GM18868 (cell line): ENCODE measurements at regions not wholly inside any gene's neighbourhood (a gene's known extent, or its start where the extent isn't known, plus 50 kb on each side); places are given as distances from the start of the nearest gene placed in this dataset.

ENCODE experiments used
- ATAC-seq: cut with Tn5 transposase; IDR thresholded peaks from one replicate; pipeline ENCODE4 v1.9.1; 2021; ENCODE audit warnings: mild to moderate bottlenecking, moderate library complexity; ENCODE audit not compliant: unreplicated experiment

- no peak for ATAC-seq
Measured at GRCh38 chr2:235300368-235301201, 193.3 kb upstream of the AGAP1 start.

DNA sequence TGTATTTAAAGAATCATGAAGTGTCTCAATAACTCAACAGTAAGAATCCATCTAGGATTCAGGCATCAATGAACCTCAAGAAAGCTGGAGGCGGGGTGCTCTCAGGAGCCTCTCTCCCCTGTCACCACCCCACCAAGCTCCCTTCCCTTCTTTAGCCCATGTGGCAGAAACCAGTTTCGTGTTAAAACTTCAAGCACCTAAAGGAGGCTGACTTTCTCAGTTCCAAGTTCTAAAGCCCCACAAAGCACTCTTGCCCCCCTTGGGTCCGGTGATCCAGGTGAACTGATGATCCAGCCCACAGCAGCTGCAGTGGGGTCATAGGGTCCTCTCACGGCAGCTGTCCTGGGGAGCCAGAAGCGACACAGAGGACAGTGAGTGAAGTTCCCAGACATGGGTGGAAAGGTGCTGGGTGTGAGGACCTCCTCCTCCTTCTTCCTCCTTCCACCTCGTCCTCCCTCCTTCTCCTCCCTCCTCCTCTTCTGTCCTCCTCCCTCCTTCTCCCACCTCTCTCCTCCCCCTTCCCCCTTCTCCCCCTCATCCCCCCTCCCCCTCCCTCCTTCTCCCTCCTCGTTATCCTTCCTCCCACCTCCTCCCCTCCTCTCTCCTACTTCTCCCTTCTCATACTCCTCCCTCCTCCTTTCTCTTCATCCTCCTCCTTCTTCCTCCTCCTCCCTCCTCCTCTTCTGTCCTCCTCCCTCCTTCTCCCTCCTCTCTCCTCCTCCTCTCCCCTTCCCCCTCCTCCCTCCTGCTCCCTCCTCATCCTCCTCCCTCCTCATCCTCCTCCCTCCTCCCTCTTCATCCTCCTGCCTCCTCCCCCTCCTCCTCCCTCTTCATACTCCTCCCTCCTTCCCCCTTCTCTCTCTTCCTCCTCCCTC is 192.4 kb upstream of the AGAP1 start:
- ATAC-seq: no peak

- no peak for ATAC-seq
Measured at GRCh38 chr2:235302263-235302662, 191.6 kb upstream of the AGAP1 start.

DNA sequence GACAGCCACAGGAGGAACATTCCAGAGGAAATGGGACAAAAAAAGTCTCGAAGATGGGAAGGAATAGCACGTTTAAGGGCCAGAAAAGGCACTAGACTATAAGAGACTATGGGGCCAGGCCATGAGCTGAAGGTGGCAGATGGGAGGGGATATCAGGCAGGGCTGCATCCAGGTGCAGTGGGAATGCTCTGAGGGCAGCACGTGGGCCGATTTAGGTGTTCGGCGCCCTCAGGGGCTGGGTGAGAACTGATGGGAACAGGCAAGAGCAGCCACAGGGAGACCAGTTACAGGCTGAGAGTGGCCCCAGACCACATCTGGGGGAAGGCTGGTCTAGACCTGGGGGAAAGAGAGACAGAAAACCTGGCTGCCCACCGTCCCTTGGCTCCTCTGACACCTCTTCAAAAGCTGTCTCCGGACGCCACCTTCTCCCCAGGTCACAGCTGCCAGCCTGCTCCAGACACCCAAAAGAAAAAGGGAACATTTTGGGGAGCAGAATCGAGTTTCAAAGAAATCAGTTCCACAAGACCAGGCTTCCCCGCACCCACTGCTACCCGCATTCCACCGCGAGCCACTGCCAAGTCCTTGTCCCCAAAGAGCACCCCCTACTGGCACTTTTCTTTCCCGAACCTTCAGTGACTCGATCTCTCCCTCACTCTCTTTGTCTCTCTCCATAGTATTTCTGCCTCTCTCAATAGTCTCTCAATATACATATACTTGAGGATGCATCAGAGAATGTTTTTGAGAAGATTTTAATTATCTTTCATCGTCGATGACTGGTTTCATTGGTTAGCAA is 190.1 kb upstream of the AGAP1 start:
- no peak for ATAC-seq

GRCh38 chr2:235305678-235306077 is 188.2 kb upstream of the AGAP1 start:
- ATAC-seq: no peak

DNA sequence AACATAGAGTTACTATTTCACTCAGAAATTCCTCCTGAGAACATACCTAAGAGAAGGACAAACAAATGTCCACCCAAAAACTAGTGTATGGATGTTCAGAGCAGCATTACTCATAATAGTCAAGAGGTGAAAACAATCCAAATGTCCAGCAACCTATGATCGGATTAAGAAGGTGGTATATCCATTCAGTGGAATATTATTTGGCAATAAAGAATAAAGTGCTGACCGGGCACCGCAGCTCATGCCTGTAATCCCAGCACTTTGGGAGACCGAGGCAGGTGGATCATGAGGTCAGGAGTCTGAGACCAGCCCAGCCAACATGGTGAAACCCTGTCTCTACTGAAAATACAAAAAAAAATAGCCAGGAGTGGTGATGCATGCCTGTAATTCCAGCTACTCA is 182.8 kb upstream of the AGAP1 start:
- ATAC-seq: no peak

DNA sequence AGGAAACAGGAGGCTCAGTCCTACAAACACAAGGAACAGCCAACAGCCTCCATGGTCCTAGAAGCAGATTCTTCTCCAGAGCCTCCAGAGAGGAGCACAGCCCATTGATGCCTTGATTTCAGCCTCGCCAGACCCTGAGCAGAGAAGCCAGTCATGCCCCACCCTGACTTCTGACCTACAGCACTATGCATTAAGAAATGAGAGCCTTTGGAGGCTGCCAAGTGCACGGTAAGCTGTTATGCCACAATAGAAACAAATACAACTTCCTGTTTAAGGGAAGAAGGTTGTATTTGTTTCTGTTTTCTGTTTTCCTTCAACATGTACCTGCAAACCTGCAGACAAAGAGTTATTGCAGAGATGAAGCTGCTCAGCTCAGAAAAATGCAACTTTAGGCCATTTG is 181.3 kb upstream of the AGAP1 start:
- ATAC-seq: no peak

DNA sequence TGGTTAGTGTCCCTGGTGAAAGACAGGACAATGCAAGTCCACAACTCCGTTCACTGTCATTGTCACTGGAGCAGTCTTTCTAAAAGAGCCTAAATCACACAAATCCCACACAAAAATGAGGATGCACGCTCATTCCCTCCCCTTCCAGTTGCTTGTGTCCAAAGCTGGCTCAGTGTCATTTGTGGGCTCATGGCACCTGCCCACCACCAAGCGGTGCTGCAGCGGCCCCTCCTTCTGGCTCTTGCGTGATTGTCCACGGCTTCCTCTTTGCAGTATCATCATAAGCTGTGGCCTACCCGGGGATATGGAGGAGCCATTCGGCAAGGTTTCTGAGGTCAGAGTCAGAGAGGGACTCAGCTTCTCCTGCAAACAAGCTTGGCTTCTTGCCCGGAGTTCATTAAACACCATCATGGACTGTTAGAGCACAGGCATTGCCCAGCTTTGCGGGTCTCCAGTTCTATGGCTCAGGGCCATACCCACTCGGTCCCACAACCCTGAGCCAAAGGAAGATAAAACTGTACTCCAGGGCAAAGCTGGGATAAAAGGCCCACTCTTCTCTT is 179.4 kb upstream of the AGAP1 start:
- ATAC-seq: no peak

DNA sequence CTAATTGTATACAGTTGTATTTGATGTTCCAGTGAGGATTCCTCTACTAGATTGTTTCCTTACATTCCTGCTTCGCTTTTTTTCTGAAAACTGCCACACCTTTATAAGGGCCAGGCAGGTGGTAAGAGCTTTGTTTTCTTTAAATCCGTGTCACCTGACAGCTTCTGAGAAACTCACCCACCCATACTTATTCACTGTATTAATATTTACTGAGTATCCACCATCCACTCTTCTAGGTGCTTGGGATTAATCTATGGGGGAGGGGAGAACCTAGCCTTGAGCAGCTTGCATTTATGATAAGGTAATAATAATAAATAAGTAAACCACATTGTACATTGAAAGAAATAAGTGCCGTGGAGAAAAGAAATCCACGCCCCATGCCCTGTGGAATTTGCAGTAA is 174.7 kb upstream of the AGAP1 start:
- no peak for ATAC-seq

- ATAC-seq: no peak
Measured at GRCh38 chr2:235320326-235320725, 173.5 kb upstream of the AGAP1 start.

GRCh38 chr2:235324324-235324723 is 169.5 kb upstream of the AGAP1 start:
- ATAC-seq: no peak

GRCh38 chr2:235325151-235325550 is 168.7 kb upstream of the AGAP1 start:
- no peak for ATAC-seq

DNA sequence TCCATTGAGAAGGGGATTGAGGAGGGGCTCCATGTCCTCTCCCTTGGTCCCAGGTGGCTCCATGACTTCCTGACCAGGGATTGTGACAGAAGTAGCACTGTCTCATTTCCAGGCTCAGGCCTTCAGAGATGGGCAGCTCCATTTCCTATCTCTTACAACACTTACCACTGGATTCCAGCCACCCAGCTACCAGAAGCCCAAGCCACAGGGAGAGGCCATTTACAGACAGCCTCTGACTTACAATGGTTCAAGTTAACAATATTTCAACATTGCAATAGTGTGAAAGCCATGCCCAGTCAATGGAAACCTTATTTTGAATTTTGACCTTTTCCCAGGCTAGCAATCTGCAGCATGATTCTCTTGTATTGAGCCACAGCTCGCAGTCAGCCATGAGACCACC is 164.9 kb upstream of the AGAP1 start:
- ATAC-seq: no peak

DNA sequence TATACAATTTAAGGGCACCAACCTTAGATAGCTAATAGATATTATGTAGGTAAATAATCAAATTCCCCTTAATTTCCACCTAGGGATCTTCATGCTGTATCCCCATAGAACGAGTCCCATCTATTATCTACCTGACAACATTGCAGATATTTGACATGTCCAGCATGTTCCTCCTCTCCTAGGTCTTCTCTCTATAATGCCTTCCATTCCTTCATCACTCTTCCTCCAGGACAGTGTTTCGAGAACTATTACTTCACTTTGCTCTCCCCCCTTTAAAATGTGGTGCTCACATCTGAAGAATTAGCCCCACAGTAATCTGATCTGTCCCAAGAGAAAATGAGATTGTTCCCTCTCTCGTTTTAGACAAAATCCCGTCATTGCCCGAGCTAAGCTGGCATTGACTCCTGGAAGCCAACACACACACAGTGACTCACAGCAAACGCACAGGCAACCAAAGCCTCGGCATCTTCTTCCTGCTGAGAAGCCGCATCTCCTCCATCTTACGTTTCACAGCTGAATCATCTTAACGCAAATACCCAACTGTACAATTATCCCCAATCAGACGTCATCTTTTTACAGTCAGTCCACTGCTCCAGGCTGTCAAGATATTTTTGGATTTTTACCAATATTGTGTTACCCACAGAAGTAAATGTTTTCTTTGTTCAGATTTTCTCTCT is 162.9 kb upstream of the AGAP1 start:
- ATAC-seq: no peak

DNA sequence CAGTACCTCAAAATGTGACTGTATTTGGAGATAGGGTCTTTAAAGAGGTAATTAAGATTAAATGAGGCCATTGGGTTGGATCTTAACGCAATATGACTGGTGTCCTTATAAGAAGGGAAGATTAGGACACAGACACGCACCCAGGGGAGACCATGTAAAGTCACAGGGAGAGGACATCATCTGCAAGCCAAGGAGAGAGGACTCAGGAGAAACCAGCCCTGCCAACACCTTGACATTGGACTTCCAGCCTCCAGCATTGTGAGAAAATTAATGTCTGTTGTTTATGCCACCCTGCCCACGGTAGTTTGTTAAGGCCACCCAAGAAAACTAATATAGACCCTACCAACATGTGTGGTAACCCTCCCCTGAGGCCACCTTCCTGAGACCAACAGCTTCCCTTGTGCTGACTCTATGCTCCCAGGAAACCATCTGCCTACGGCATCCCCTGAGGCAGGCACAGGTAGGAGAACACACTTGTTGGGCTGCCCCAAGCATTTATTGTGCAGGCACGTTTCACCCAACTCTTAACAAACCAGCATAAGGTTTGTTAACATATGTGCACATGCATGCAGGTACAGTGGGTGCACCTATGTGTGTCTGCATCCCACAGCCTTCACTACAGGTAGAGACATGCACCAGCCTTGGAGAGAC is 161.5 kb upstream of the AGAP1 start:
- no peak for ATAC-seq

DNA sequence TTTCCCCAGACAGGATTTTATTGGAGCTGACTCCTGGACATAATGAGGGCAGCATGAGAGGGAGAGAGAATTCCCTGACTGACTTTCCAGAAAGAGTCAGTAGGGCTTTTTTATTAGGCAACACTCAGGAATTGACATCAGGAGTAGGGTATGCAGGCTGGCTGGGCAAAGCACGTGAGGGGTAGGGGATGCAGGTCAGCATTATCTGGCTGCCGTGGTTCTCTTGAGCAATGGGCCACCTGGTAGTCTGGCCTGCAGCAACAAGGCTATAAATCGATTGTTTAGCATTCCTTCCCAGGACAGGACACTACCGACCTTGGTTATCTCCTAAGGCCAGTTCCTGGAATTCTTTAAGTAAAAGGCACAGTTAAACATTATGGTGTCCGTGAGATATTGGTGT is 160.8 kb upstream of the AGAP1 start:
- no peak for ATAC-seq

- ATAC-seq: no peak
Measured at GRCh38 chr2:235334179-235334578, 159.7 kb upstream of the AGAP1 start.

DNA sequence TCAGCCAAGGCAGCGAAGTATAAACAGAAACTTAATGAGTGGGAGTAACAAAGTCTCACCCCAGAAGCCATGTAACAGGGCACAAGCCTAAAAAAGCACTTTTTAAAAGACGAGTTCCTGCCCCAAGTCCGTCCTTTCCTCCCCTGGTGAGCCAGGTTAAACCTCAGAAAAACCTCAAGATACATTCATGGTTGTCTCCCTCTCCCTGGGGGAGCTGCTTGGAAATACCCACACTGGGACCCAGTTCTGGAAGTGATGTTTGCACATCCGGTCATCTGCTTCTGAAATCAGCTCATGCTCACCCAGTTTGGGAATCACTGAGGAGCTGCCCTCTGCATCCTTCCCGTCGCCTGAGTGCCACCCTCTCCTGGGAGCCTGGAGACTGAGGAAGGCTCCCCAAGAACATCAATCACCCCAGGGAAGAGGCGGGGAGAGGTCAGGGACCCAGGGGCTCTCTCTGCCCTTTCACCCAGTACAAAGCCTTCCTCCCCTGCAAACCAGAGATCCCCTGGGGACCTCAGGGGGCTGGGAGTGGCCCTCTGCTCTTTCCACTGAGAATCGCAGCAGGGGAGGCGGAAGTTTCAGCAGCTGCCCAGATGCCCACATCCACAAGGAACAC is 150.6 kb upstream of the AGAP1 start:
- no peak for ATAC-seq

DNA sequence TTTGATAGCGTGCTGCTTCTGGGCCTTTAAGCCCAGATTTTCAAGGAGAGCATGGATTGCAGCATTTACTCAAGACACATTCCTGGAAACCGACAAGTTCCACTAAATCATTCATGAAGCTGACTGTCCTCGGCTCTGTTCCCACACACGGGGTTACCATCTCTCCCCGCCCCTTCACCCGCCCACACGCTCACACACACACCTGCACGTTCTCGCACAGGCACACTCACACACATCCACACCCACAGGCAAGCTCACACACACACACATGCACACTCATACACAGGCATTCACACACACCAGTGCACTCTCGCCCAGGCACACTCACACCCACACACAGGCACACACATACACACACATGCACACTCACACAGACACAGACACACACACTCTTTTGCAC is 150.0 kb upstream of the AGAP1 start:
- ATAC-seq: no peak

- no peak for ATAC-seq
Measured at GRCh38 chr2:235345745-235346144, 148.1 kb upstream of the AGAP1 start.
